NK-92 treated with Interleukin-12 subunit alpha and Interleukin-12 subunit beta, amount 100 ng/mL, for 24 hours (cell line): ENCODE measurements at regions not wholly inside any gene's neighbourhood (a gene's known extent, or its start where the extent isn't known, plus 50 kb on each side); places are given as distances from the start of the nearest gene placed in this dataset.
"Not testable (repeated sequence)": the region's sequence is repeated elsewhere in the genome, so short reads cannot be mapped to it uniquely, and the experiment has no call there.

Experiments used
- DNase-seq: peaks from one replicate; lab custom pipeline; 2025; lab: John Stamatoyannopoulos, UW

DNA sequence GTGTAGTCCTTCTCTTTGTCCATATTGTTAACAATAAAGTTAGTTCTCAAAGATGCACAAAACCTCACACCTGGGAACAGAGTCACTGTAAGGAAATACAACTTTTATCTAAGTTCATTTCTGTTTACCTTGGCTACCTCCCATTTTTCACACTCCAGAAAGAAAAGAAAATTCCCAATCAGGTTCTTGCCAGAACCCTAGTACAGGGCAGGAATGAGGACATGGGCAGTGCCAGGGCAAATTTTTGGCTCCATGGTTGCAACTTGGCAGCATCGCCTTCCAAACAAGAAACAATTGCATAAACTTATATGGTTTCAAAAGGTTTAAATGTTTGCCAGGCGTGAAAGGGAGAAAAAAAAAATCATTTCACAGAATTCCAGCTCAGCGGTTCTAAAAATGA lies 296.3 kb upstream of the PRKD1 start:
- no peak for DNase-seq

DNA sequence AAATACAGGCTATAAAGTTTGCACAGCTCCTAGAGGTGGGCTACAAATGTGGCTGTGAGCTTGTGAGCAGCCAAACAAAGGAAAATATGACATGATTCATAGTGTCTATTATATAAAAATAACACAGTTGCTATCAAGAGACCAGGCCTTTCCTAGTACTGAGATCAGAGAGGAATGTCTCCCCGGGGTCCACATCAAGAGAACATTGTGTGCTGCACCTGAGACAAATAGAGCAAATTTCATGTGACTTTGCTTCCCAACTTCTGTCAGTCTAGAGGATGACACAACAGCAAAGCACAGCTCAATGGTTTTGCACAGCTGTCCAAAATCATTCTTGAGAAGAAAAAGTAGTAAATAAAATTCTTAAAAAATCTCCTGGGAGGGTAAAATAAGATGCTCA lies 297.5 kb upstream of the PRKD1 start:
- no peak for DNase-seq

GRCh38 chr14:30227436-30227835 lies 299.8 kb upstream of the PRKD1 start:
- DNase-seq, result no peak

DNA sequence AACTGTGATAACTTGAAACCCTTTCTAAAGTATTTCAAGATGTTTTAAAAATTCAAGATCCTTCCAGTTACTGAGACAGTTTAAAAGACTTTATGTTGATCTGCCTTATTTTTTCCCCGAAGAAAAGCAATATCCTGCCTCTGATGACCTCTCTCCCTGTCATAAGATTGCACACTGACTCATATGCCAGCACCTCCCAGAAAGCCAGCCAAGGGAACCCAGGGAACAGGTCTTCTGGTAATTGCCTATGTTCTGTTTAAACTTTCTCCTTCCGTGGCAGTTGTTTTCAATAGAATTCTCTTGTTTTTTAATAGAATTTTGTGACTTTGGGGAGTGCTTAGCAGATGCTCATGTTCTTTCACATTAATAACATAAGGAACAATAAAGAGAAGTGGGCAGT lies 300.2 kb upstream of the PRKD1 start:
- no peak for DNase-seq

- no peak for DNase-seq
Observed at GRCh38 chr14:30230719-30231118, 303.1 kb upstream of the PRKD1 start.

- no peak for DNase-seq
Observed at GRCh38 chr14:30234966-30235365, 307.3 kb upstream of the PRKD1 start.

- DNase-seq, result no peak
Observed at GRCh38 chr14:30235485-30235884, 307.8 kb upstream of the PRKD1 start.

GRCh38 chr14:30238936-30239335 lies 311.3 kb upstream of the PRKD1 start:
- no peak for DNase-seq

DNA sequence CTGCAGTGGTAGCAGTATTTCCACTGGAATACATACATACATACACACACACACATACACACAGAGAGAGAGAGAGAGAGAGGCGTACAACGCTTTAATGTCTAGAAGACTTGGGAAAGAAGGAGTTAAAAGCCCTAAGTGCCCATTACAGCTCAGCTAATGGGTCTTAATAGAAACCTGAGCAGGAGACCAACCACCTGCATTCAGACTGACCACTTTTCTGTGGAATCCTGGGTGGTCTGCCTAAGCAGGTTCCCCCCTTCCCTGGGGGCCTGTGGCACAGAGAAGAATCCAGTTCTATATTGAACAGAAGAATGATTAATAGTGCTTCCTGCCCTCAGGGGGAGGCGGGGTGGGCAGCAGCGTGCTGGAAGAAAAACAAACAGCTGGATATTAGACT lies 312.4 kb upstream of the PRKD1 start:
- no peak for DNase-seq

DNA sequence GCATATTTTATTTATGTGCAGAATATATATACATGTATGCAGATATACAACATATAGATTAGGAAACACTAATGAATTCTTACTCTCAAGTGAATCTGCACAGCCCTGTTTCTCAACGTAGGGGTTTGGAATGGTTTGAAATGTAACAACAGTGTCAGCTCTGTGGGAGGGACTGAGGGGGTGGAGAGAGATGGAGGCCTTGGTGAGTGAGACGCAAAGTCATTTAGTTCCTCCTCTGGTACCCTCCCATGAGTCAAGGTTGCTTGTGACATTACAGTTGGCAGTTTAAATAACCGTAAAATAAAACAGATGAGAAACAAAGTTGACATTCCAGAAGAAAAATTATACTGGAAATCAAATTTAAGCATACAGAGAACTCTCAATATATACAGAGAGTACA lies 313.0 kb upstream of the PRKD1 start:
- DNase-seq, result no peak

- DNase-seq, result no peak
Observed at GRCh38 chr14:30242744-30243143, 315.1 kb upstream of the PRKD1 start.

- DNase-seq, result no peak
Observed at GRCh38 chr14:30243207-30243606, 315.6 kb upstream of the PRKD1 start.

DNA sequence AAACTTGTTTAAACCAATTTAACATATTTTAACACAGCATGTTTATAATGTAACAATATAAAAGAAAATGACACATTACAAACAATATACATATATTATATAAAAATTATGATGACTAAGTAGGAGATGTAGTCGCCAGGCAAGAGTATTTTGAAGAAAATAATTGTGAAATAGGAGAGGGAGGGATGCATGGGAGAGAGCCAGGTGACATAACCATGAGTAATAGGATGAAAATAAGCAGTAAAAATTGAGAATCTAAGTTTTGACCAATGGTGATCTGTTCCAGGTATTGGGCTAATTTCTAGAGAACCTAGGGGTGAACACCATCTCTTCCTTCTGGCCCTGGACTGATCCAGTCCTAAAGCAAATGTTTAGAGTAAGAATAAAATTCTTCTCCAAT lies 315.2 kb upstream of the G2E3 start:
- DNase-seq, result no peak

- DNase-seq, result not testable (repeated sequence)
Observed at GRCh38 chr14:30244348-30244747, 314.6 kb upstream of the G2E3 start.

DNA sequence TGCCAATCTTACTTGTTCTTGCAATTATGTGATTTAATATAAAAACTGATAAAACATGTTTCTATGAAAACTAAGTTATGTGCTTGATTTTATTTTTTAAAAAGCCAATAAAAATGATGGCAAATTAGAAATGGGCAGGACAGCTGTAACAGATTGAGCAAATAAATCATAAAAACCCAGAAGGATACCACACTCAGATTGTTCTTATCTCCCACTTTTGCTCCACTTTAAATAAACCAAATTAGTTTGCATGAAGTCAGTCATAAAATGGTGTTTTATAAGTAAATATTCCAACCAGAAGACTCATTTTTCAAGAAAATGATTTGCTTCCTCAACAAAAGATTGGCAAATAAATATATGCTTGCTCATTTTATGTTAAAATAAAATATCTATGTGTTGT lies 307.9 kb upstream of the G2E3 start:
- no peak for DNase-seq

- DNase-seq, result no peak
Observed at GRCh38 chr14:30251557-30252100, 307.3 kb upstream of the G2E3 start.

GRCh38 chr14:30252151-30252550 lies 306.8 kb upstream of the G2E3 start:
- DNase-seq, result no peak

- no peak for DNase-seq
Observed at GRCh38 chr14:30252783-30253674, 305.9 kb upstream of the G2E3 start.

- no peak for DNase-seq
Observed at GRCh38 chr14:30256627-30257026, 302.3 kb upstream of the G2E3 start.

GRCh38 chr14:30257946-30258661 lies 300.9 kb upstream of the G2E3 start:
- DNase-seq, result no peak

DNA sequence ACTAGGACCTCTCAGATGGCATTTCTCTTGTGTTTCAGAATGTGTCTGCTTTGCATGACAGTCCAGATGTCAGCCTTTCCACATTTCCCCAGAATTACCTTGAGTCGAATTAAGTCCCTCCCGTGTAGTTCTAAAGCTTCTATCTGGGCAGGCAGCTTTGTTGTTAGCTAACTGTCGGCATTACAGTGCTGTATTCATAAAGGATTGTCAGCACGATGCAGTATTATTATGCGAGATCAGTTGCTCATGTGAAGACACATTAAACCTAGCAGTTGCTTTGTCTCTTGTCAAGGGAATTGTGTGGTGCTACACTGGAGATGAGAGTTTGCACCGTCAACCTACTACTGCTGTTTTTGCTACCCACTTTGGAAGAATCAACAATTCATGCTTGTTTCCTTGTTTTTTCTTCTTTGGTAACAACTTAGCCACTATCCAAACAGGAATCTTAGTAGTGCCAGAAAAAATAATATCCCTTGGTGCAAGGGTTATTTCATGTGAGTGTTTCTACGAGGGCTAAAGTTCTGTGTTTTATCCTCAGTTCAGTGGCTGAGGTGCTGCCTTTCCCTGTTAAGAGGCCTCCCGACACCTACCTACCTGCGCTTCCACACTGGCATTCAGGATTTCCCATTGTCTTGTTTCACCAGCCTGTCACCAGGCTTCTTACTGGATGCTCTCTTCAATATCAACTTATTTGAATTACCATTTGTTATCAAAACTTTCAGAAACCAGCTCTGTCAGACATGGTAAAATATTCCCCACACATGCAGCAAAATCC lies 297.9 kb upstream of the G2E3 start:
- no peak for DNase-seq

GRCh38 chr14:30264161-30264560 lies 294.8 kb upstream of the G2E3 start:
- no peak for DNase-seq
